LoVo (cell line): ENCODE measurements at regions not wholly inside any gene's neighbourhood (a gene's known extent, or its start where the extent isn't known, plus 50 kb on each side); places are given as distances from the start of the nearest gene placed in this dataset.

Experiments used
- DNase-seq: peaks from one replicate; pipeline ENCODE4 v3.0.0-alpha.2; 2016; ENCODE audit warnings: low spot score

GRCh38 chr13:104206450-104207044 is 1140.3 kb upstream of the SLC10A2 start:
- DNase-seq = no peak

GRCh38 chr13:104204177-104204576 is 1138.0 kb upstream of the SLC10A2 start:
- no peak for DNase-seq

GRCh38 chr13:104198801-104199200 is 1132.6 kb upstream of the SLC10A2 start:
- no peak for DNase-seq

GRCh38 chr13:104196611-104197010 is 1130.4 kb upstream of the SLC10A2 start:
- DNase-seq = no peak

GRCh38 chr13:104181526-104182231 is 1115.5 kb upstream of the SLC10A2 start:
- no peak for DNase-seq

- no peak for DNase-seq
These were observed 1104.9 kb upstream of the SLC10A2 start for GRCh38 chr13:104170980-104171555.

- no peak for DNase-seq
These were observed 1097.8 kb upstream of the SLC10A2 start for GRCh38 chr13:104163866-104164630.

GRCh38 chr13:104160536-104160935 is 1094.3 kb upstream of the SLC10A2 start:
- no peak for DNase-seq

GRCh38 chr13:104143760-104144416 is 1077.7 kb upstream of the SLC10A2 start:
- DNase-seq = no peak

GRCh38 chr13:104140552-104140951 is 1074.3 kb upstream of the SLC10A2 start:
- DNase-seq = no peak

GRCh38 chr13:104137416-104137815 is 1071.2 kb upstream of the SLC10A2 start:
- DNase-seq = no peak

- no peak for DNase-seq
These were observed 1066.6 kb upstream of the SLC10A2 start for GRCh38 chr13:104132849-104133248.

GRCh38 chr13:104114101-104114500 is 1047.9 kb upstream of the SLC10A2 start:
- no peak for DNase-seq

GRCh38 chr13:104111031-104111430 is 1044.8 kb upstream of the SLC10A2 start:
- no peak for DNase-seq

GRCh38 chr13:104106705-104107393 is 1040.6 kb upstream of the SLC10A2 start:
- no peak for DNase-seq

- no peak for DNase-seq
These were observed 1039.5 kb upstream of the SLC10A2 start for GRCh38 chr13:104105418-104106355.

- no peak for DNase-seq
These were observed 1033.5 kb upstream of the SLC10A2 start for GRCh38 chr13:104099750-104100149.

GRCh38 chr13:104098421-104098820 is 1032.2 kb upstream of the SLC10A2 start:
- DNase-seq = no peak

GRCh38 chr13:104086759-104087158 is 1020.5 kb upstream of the SLC10A2 start:
- DNase-seq = no peak

GRCh38 chr13:104086210-104086609 is 1020.0 kb upstream of the SLC10A2 start:
- no peak for DNase-seq
